Stimulated activated CD8-positive, alpha-beta memory T cell treated with anti-CD3 and anti-CD28 coated beads, Interleukin-15, amount 100 ng/mL, for 48 hours (primary cell): ENCODE measurements at regions not wholly inside any gene's neighbourhood (a gene's known extent, or its start where the extent isn't known, plus 50 kb on each side); places are given as distances from the start of the nearest gene placed in this dataset.
"Not testable (repeated sequence)": the region's sequence is repeated elsewhere in the genome, so short reads cannot be mapped to it uniquely, and the experiment has no call there.

ENCODE experiments used
- DNase-seq, 2 donors: peaks; one replicate each; pipeline ENCODE4 v3.0.0-alpha.2; 2020; ENCODE audit warnings: low read depth in 2 of 2

DNA sequence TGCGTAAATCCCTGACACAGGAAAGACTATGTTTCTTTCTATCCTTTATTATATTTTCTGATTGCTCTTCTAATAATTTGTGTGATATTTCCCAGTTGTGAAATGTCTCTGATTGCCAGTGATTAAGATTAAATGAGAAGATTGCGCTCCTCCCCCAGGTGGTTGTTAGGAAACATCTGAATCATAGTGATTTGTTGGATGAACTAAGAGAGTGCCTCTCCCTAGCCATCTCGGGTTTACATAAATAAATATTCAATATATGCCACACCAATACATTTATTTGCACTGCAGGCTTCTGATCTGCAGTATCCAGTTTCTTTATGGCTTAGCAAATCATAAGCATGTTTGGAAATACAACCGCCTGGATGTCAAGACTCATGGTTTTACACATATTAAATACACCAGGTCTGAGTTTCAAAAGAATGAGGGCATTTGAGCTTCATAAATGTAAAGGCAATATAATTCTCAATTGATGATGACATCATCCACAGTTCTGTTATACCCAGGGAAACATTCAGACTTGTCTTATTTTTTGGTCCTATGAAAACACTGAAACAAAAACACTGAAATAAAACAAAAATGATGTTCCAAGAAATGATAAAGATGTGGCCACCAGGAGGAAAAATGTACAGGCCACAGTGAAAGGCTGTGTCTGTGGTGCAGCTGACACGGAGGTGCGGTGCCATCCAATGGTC, 826.7 kb upstream of the ACVR2A start:
- no peak for DNase-seq

DNA sequence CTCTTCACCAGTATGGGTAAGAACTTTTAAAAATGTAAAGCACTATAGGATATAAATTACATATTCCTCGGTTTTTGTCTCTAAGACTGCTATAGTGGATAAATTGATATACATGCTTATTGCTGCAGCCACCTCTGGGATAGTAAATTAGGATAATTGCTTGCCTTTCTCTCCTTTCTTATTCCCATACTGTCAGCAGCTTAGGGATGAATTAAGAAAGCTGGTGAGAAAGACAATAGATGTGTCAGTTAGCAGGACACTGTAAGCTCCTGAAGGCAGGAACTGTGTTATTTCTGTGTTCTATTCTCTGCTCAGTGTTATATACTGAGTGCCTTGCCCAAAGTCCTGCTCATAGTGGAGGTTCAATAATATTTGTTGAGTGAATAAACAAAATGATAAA, 828.6 kb upstream of the ACVR2A start:
- DNase-seq = no peak

DNA sequence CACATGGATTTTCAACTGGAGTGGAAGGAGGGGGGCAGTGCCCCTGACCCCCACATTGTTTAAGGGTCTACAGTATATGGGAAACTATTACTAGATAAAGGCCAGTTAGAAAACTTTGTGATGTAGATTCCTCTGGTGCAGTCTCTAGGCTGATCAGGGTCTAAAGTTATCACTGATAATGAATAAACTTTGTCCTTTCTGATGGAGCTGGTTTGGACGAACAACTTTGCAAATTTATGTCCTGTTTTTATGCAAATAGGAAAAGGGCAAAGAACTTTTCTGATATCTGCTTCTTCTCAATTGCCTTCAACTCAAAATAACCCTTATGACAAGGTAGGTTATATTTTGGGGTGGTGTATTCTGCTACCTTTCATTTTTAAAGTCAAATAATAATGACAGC, 829.2 kb upstream of the ACVR2A start:
- no peak for DNase-seq

DNA sequence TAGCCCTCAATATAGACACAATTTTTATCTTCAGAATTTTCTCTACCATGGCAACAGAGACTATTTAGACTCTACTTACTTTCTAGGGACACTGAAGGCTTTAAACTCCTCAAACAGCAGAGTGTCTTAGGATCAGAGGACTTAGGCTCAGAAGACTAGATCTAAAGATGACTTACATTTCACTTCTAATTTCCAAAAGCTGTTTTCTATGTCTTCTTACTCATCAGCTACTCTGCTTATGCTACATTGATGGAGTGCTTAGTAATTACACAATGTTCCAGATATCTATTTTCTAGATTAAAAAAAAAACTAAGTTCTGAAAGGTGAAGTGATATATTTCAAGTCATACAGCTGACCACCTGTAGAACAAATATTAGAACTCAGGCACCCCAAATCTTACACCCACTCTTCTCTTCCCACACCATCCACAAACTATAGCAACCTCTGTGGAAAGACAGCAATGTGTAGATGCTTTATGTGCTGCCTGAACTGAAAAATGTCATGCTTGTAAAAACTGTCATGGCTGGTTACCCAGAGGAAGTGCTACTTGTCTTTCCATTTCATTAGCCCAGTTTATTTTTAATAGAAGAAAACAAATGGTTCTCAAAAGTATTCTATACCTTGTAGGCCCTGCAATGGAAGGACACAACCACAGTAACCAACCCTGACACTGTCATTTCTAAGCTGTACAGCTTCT, 831.0 kb upstream of the ACVR2A start:
- DNase-seq = no peak

DNA sequence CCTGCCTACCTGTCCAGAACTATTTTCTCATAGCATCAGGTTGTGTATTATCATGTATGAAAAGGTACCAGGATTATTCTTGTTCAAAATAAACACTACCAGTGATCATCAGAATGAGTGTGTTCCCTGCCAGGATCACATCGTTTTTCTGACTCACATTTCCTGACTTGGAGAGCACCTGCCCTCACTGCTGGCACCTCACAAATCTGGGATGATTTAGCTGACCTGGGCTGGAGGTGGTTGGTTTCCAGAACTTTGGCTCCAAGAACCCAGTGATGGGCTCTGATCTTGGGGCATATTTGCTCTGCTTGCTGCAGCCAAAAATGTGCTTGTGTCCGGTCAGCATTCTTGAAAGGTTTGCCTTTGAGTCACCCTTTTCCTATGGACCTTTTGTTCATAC, 836.3 kb upstream of the ACVR2A start:
- DNase-seq = no peak

- no peak for DNase-seq
These were observed 838.1 kb upstream of the ACVR2A start for GRCh38 chr2:147006736-147007141.

DNA sequence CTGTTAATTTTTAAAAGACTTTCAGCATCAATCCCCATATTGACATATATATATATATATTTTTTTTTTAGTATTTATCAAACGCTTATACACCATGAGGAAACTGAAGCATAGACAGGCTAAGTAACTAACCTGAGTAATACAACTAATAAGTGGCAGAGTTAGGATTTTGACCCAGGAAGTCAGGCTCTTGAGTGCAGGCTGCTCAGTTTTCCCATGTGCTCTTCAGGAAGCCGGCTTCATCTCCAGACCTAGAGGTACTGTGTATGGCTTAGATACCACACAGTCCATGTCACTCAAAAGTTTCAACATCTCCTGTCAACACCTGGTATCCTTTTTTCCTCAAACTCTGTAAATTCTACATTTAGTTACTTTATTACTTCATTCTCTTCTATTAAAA, 841.7 kb upstream of the ACVR2A start:
- no peak for DNase-seq

- no peak for DNase-seq
These were observed 842.6 kb upstream of the ACVR2A start for GRCh38 chr2:147002256-147002655.

DNA sequence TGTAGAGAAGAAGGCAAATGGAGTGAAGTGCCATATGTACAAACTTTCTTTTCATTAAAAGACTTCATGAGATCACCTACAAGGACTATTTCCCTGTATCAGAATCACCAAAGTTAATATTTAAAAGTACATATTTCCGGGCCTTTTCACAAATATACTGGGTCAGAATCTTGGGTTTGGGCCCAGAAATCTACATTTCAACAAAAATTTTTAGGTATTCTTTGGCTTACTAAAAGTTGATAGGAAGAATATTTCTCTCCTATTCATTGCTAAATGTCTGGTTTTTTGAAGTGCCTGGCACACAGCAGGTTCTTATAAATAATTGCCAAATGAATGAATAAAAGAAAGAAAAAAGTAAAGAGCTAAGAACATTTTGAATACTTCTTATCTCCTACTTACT, 843.8 kb upstream of the ACVR2A start:
- DNase-seq = no peak

GRCh38 chr2:147000151-147000550, 844.7 kb upstream of the ACVR2A start:
- not testable (repeated sequence) for DNase-seq

GRCh38 chr2:146997945-146998344, 846.9 kb upstream of the ACVR2A start:
- no peak for DNase-seq

DNA sequence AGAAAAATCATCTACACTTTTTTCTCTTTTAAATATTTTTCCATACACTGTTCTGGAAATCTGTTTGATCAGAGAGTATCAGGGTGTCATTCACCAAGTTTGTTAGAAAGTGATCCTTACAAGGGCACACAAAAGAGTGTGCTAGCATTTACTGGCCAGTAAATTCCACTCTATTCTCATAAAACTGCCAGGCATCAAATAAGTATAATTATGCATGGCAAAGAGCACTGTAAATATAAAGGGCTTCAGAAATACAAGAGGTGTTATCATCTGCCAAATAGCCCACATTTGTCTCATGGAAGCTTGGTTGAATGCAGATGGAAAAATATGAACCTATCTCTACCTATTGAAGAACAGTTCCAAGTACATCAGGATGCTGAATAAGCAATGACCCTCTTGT, 847.3 kb upstream of the ACVR2A start:
- no peak for DNase-seq

- no peak for DNase-seq
These were observed 850.6 kb upstream of the ACVR2A start for GRCh38 chr2:146994246-146994645.

- no peak for DNase-seq
These were observed 852.4 kb upstream of the ACVR2A start for GRCh38 chr2:146992466-146992865.

DNA sequence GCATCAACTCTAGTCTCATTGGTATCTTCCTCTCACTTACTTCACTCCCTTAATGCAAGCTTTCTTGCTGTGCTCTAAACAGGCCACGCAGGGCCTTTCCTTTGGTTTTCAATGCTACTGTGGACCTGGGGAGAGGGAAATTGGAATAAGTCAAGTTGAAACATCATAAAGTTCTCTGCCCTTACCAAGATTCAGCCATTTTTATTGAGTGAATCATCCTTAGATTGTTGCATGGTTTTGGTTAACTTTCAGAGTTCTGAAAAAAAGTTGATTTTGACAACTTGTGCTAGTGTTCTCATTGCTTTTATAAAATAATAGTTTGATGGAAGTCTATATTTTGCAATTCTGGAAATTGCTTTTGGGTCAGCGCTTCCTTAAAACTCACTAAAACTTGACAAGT, 852.8 kb upstream of the ACVR2A start:
- DNase-seq = no peak

- DNase-seq = no peak
These were observed 854.3 kb upstream of the ACVR2A start for GRCh38 chr2:146990311-146991054.

GRCh38 chr2:146989741-146990140, 855.1 kb upstream of the ACVR2A start:
- no peak for DNase-seq

- DNase-seq = no peak
These were observed 856.8 kb upstream of the ACVR2A start for GRCh38 chr2:146987996-146988395.

DNA sequence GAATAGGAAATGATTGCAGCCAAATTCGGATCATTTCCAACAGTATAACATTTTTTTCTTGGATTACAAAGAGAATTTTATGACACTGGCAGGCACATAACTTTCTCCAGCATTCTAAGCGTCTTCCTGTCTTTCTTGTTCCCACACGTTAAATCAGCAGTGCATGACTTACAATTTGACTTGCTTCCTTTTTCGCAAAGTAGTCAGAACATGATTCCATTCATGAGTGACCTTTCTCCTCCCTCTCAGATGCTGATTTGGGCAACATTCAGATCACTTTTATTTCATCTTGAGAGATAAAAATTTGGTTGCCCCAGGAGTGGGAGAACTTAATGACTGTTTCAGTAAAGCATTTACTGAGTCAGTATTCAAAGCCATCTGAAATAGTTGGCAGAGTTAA, 858.7 kb upstream of the ACVR2A start:
- DNase-seq = no peak

DNA sequence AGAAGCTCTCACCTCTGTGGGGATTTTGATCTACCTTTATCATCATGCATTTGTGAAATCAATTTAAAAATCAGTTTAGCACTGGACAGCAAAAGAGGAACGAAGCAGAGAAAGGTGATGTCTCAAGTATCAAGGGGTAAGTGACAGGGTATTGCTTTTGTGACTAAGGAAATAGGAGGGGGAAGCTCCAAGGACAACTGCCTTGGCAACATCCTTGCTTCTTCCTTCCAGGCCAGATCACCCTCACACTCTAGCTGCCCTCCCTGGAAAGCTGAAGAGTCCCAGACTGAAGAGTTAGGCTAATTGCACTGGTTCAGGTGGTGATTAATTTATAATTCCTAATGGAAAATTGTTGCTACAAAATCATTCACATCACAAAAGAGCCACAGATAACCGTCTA, 859.1 kb upstream of the ACVR2A start:
- DNase-seq = no peak

GRCh38 chr2:146984014-146984413, 860.8 kb upstream of the ACVR2A start:
- DNase-seq = no peak

- DNase-seq = no peak
These were observed 862.4 kb upstream of the ACVR2A start for GRCh38 chr2:146982393-146982846.

DNA sequence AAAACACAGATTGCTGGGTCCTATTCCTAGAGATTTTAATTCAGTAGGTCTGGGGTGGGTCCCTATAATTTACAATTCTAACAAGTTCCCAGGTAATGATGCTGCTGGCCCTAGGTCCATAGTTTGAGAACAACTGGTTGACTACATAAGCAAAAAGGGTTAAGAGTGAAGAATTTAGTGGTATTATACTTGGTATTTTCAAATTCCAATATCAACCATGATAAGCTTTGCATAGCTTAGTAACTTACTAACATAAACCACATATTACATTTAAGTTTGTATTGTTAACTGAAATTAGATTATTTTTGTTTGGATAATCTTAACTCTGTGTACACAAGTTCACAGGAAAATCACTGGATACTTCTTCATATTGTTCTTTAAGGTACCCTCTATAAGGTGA, 862.9 kb upstream of the ACVR2A start:
- no peak for DNase-seq
